SU-DHL-6 (cell line): ENCODE measurements at regions not wholly inside any gene's neighbourhood (a gene's known extent, or its start where the extent isn't known, plus 50 kb on each side); places are given as distances from the start of the nearest gene placed in this dataset.

Source experiments
- H2AFZ ChIP-seq: fragments of 200-600 bp; sonication (generic); 2 replicates; pipeline ENCODE4 v1.6.1; 2014; ENCODE audit warnings: low read depth, mild to moderate bottlenecking, moderate library complexity, mixed read lengths, antibody characterized with exemption, low read length; ENCODE audit not compliant: severe bottlenecking
- H3F3A ChIP-seq: fragments of 200-600 bp; shearing (Covaris generic); 2 replicates; pipeline ENCODE4 v1.6.0; 2016; ENCODE audit warnings: antibody characterized with exemption, mild to moderate bottlenecking; ENCODE audit not compliant: insufficient read depth
- H3K27ac ChIP-seq: fragments of 200-600 bp; sonication (generic); 2 replicates; pipeline ENCODE4 v1.5.1; 2016; ENCODE audit warnings: low read depth, mild to moderate bottlenecking, low read length, moderate library complexity, mixed read lengths
- H3K27me3 ChIP-seq: fragments of 200-600 bp; sonication (generic), shearing (Covaris generic); 2 replicates; pipeline ENCODE4 v1.6.0; 2014; ENCODE audit warnings: mild to moderate bottlenecking, low read length
- H3K36me3 ChIP-seq: fragments of 200-600 bp; sonication (generic); 2 replicates; pipeline ENCODE4 v1.6.1; 2014; ENCODE audit warnings: mild to moderate bottlenecking, low read length, mixed read lengths
- H3K4me2 ChIP-seq: fragments of 300-600, 200-600 bp; shearing (Covaris generic), sonication (generic); 2 replicates; pipeline ENCODE4 v1.6.0; 2014; ENCODE audit warnings: low read length, low read depth, mild to moderate bottlenecking; ENCODE audit not compliant: poor library complexity, severe bottlenecking
- H3K4me3 ChIP-seq: fragments of 200-600 bp; sonication (generic); 2 replicates; pipeline ENCODE4 v1.5.1; 2014; ENCODE audit warnings: antibody characterized with exemption, low read length, mild to moderate bottlenecking, mixed read lengths; ENCODE audit not compliant: insufficient read depth, poor library complexity, severe bottlenecking
- H3K79me2 ChIP-seq: fragments of 200-600 bp; sonication (generic); 2 replicates; pipeline ENCODE4 v1.6.1; 2014; ENCODE audit warnings: mild to moderate bottlenecking, low read length, moderate library complexity; ENCODE audit not compliant: insufficient read depth
- H3K9ac ChIP-seq: fragments of 200-600 bp; sonication (generic); 2 replicates; pipeline ENCODE4 v1.7.0; 2014; ENCODE audit warnings: mild to moderate bottlenecking, low read length
- H3K9me2 ChIP-seq: fragments of 200-600 bp; sonication (generic); replicated peaks from 2 replicates; pipeline ENCODE4 v1.6.1; 2014; ENCODE audit warnings: low read length; ENCODE audit not compliant: insufficient read depth
- H3K9me3 ChIP-seq: fragments of 200-600 bp; sonication (generic); 2 replicates; pipeline ENCODE4 v1.6.1; 2014; ENCODE audit warnings: low read length, mixed read lengths; ENCODE audit not compliant: insufficient read depth
- H4K20me1 ChIP-seq: fragments of 200-600 bp; sonication (generic); 2 replicates; pipeline ENCODE4 v1.6.1; 2014; ENCODE audit warnings: low read depth, mild to moderate bottlenecking, antibody characterized with exemption, low read length, moderate library complexity, mixed read lengths
- CTCF ChIP-seq: fragments of 200-600 bp; sonication (generic); IDR thresholded peaks from one replicate; pipeline ENCODE4 v1.5.1; 2017; ENCODE audit warnings: antibody characterized with exemption, mild to moderate bottlenecking, low read length, moderate library complexity; ENCODE audit not compliant: insufficient read depth, poor library complexity, severe bottlenecking
- EZH2phosphoT487 ChIP-seq: fragments of 200-600 bp; sonication (generic), shearing (Covaris generic); conservative IDR thresholded peaks from 2 replicates; pipeline ENCODE4 v1.6.1; 2018; ENCODE audit warnings: mild to moderate bottlenecking, antibody characterized with exemption, low read length, moderate library complexity, mixed read lengths

- H3K79me2 ChIP-seq = no peaks in the 10 kb centered on the region
- H3K9ac ChIP-seq = no peak overlapping the region
- no peaks in the 10 kb centered on the region for H3K36me3 ChIP-seq
- no peak overlapping the region for H3K4me3 ChIP-seq
- no peaks in the 10 kb centered on the region for H3F3A ChIP-seq
- H2AFZ ChIP-seq = no peak overlapping the region
- H3K4me2 ChIP-seq = no peak overlapping the region
- no peak overlapping the region for H3K27ac ChIP-seq
- H3K9me2 ChIP-seq = no peaks in the 10 kb centered on the region
- H3K9me3 ChIP-seq = no peaks in the 10 kb centered on the region
- H3K27me3 ChIP-seq = no peaks in the 10 kb centered on the region
- TF ChIP-seq EZH2phosphoT487 = no peak
- no peak for TF ChIP-seq CTCF
- H4K20me1 ChIP-seq = no peaks in the 10 kb centered on the region
These were observed 572.1 kb upstream of the SALL1 start for GRCh38 chr16:51723036-51723724.

- no peaks in the 10 kb centered on the region for H3K79me2 ChIP-seq
- H3K4me2 ChIP-seq = no peak overlapping the region
- TF ChIP-seq EZH2phosphoT487 (no peak), CTCF (no peak)
- H3K36me3 ChIP-seq = no peaks in the 10 kb centered on the region
- H3K9me3 ChIP-seq = no peaks in the 10 kb centered on the region
- no peaks in the 10 kb centered on the region for H4K20me1 ChIP-seq
- H3K9me2 ChIP-seq = no peaks in the 10 kb centered on the region
- H3K9ac ChIP-seq = no peak overlapping the region
- no peaks in the 10 kb centered on the region for H3K27me3 ChIP-seq
- no peak overlapping the region for H2AFZ ChIP-seq
- no peak overlapping the region for H3K4me3 ChIP-seq
- no peaks in the 10 kb centered on the region for H3F3A ChIP-seq
- H3K27ac ChIP-seq = no peak overlapping the region
These were observed 571.4 kb upstream of the SALL1 start for GRCh38 chr16:51722467-51722866.

GRCh38 chr16:51719376-51719775 lies 568.3 kb upstream of the SALL1 start:
- Histone ChIP-seq H3K4me2 (no peak overlapping the region), H3K9me3 (no peaks in the 10 kb centered on the region), H3K79me2 (no peaks in the 10 kb centered on the region), H3K36me3 (no peaks in the 10 kb centered on the region), H3K4me3 (no peak overlapping the region), H4K20me1 (no peaks in the 10 kb centered on the region), H3K27me3 (no peaks in the 10 kb centered on the region), H3F3A (no peaks in the 10 kb centered on the region), H3K27ac (no peak overlapping the region), H2AFZ (no peak overlapping the region), H3K9me2 (no peaks in the 10 kb centered on the region), H3K9ac (no peak overlapping the region)
- no peak for TF ChIP-seq CTCF
- no peak for TF ChIP-seq EZH2phosphoT487
